Astrocyte of the cerebellum (primary cell): ENCODE measurements at regions not wholly inside any gene's neighbourhood (a gene's known extent, or its start where the extent isn't known, plus 50 kb on each side); places are given as distances from the start of the nearest gene placed in this dataset.
"Not testable (repeated sequence)": the region's sequence is repeated elsewhere in the genome, so short reads cannot be mapped to it uniquely, and the experiment has no call there.

Experiments
- DNase-seq: peaks from one replicate; pipeline ENCODE4 v3.0.0-alpha.2; 2011; ENCODE audit warnings: low read depth
- H3K4me3 ChIP-seq: 2 replicates; pipeline ENCODE4 v1.5.1; 2011; ENCODE audit warnings: mild to moderate bottlenecking, low read depth, low read length, moderate library complexity
- in situ Hi-C: cut with HindIII; loops from 2 replicates; pipeline ENCODE4 v1.10.0; 2017; ENCODE audit warnings: low sequenced_read_pairs
- TF ChIP-seq, protein P1 (sequence below): IDR thresholded peaks from 2 replicates; pipeline ENCODE4 v1.5.1; 2012; ENCODE audit warnings: low read length, low read depth, moderate library complexity, mild to moderate bottlenecking; ENCODE audit errors: missing control alignments

DNA sequence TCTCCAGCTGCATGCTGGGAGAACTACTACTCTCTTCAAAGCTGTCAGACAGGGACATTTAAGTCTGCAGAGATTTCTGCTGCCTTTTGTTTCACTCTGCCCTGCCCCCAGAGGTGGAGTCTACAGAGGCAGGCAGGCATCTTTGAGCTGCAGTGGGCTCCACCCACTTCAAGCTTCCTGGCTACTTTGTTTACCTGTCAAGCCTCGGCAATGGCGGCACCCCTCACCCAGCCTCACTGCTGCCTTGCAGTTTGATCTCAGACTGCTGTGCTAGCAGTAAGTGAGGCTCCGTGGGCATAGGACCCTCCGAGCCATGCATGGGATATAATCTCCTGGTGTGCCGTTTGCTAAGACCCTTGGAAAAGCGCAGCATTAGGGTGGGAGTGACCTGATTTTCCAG lies 61.7 kb downstream of the DMRTA1 start:
- DNase-seq, H3K4me3 ChIP-seq, in situ Hi-C loops: not testable (repeated sequence)

- H3K4me3 ChIP-seq, result no peak overlapping the region
- DNase-seq, result no peak
- TF ChIP-seq, protein P1, sequence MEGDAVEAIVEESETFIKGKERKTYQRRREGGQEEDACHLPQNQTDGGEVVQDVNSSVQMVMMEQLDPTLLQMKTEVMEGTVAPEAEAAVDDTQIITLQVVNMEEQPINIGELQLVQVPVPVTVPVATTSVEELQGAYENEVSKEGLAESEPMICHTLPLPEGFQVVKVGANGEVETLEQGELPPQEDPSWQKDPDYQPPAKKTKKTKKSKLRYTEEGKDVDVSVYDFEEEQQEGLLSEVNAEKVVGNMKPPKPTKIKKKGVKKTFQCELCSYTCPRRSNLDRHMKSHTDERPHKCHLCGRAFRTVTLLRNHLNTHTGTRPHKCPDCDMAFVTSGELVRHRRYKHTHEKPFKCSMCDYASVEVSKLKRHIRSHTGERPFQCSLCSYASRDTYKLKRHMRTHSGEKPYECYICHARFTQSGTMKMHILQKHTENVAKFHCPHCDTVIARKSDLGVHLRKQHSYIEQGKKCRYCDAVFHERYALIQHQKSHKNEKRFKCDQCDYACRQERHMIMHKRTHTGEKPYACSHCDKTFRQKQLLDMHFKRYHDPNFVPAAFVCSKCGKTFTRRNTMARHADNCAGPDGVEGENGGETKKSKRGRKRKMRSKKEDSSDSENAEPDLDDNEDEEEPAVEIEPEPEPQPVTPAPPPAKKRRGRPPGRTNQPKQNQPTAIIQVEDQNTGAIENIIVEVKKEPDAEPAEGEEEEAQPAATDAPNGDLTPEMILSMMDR, result no peak
- in situ Hi-C loops, result no loop called here
Measured at GRCh38 chr9:22508790-22509189, 62.2 kb downstream of the DMRTA1 start.

DNA sequence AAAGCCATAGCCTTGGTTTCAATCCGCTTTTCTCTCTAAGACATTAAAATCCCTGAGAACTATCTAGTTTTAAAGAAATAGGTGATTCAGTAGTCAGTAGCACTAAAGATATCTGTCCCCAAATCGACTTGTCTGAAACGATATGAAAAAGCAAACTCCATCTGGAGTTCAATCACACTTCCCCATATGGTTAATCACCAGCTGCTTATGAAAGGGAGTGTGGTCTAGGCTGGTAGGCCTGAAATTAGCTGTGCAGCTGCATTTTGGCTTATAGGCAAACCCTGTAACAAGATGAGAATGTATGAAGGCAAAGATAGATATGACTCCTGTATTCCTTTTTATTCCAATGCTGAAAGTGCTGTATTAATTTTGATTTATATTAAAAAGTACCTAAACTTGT lies 65.9 kb downstream of the DMRTA1 start:
- H3K4me3 ChIP-seq, result no peak overlapping the region
- no peak for DNase-seq
- TF ChIP-seq, protein P1, result no peak
- in situ Hi-C loops, result no loop called here

DNA sequence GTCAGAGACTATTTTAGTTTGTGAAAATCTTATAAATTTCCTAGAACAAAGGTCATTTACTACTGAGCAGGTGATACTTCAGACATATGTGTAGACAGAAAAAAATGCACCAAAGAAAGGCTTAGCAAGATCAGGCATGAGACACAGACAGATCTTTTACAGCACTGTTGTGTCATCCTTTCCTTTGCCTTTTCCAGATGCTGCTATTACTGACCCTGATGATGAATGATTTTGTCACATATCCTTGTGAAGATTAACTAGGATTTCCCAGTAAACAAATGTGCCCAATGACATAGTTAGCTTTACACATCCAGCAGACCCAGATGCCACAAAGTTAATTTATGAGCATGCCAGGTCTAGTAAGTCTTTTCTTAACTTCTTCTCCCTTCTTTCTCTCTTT lies 68.2 kb downstream of the DMRTA1 start:
- in situ Hi-C loops, result no loop called here
- DNase-seq, result no peak
- TF ChIP-seq, protein P1, result no peak
- H3K4me3 ChIP-seq, result no peak overlapping the region

- TF ChIP-seq, protein P1, result no peak
- no peak for DNase-seq
- H3K4me3 ChIP-seq, result no peak overlapping the region
- in situ Hi-C loops, result no loop called here
Measured at GRCh38 chr9:22522206-22522740, 75.6 kb downstream of the DMRTA1 start.

GRCh38 chr9:22528485-22528884 lies 81.9 kb downstream of the DMRTA1 start:
- peak; percentile 8 for DNase-seq
- TF ChIP-seq, protein P1, result peak; percentile 44
- no peak overlapping the region for H3K4me3 ChIP-seq
- in situ Hi-C loops, result no loop called here

GRCh38 chr9:22529426-22530199 lies 83.0 kb downstream of the DMRTA1 start:
- no peak for DNase-seq
- no peak overlapping the region for H3K4me3 ChIP-seq
- in situ Hi-C loops, result no loop called here
- TF ChIP-seq, protein P1, result no peak
